ENCODE measurements at regions not wholly inside any gene's neighbourhood (a gene's known extent, or its start where the extent isn't known, plus 50 kb on each side); places are given as distances from the start of the nearest gene placed in this dataset.

DNA sequence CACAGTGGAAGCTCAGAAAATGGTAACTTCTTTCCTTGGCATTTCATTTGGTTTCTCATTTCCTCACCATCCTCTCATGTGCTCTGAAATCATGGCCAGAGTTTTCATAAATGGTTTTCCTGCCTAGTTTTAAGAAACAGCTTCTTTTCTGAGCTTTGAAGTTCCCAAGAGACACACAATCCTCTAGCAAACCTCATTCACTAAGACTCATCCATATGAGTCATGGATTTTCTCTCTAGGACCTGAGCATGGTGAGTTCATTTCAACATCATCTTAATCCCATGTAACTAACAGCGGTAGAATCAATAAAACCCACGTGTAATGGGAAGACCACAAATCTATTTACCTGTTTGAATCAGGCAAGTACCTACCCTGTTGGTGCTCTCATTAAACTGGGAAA lies 274.5 kb upstream of the LRTM1 start:
- DNase-seq (ENCODE audit: low spot score), result no peak
- TF ChIP-seq, protein P1, sequence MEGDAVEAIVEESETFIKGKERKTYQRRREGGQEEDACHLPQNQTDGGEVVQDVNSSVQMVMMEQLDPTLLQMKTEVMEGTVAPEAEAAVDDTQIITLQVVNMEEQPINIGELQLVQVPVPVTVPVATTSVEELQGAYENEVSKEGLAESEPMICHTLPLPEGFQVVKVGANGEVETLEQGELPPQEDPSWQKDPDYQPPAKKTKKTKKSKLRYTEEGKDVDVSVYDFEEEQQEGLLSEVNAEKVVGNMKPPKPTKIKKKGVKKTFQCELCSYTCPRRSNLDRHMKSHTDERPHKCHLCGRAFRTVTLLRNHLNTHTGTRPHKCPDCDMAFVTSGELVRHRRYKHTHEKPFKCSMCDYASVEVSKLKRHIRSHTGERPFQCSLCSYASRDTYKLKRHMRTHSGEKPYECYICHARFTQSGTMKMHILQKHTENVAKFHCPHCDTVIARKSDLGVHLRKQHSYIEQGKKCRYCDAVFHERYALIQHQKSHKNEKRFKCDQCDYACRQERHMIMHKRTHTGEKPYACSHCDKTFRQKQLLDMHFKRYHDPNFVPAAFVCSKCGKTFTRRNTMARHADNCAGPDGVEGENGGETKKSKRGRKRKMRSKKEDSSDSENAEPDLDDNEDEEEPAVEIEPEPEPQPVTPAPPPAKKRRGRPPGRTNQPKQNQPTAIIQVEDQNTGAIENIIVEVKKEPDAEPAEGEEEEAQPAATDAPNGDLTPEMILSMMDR (IDR thresholded peaks at IDR 0.05; ENCODE audit: borderline replicate concordance, control extremely low read depth, extremely low read depth, insufficient read depth, missing control alignments), result no peak
- in situ Hi-C loops (cut with MboI; ENCODE audit: low sequenced_read_pairs, unreplicated experiment), result no loop called here

DNA sequence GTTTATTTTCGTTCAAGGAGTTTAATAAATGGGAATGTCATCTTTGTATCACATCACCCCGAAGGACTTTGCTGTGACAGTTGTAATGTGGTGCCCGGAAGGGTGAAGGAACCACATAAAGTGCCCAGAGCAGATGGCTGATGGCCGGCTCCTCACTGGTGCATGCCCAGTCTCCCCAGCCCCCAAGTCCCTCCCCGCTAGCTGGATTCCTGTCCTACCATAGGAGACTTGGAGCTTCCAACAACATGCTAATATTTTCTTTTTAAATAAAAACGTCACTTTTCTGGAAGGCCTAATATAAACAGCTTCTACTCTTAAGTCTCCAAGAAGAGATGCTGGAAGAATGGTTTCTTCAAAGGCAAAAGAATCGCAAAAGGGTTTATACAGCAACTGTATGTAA lies 273.9 kb upstream of the LRTM1 start:
- DNase-seq (ENCODE audit: low spot score), result no peak
- TF ChIP-seq, protein P1 (IDR thresholded peaks at IDR 0.05; ENCODE audit: borderline replicate concordance, control extremely low read depth, extremely low read depth, insufficient read depth, missing control alignments), result no peak
- in situ Hi-C loops (cut with MboI; ENCODE audit: low sequenced_read_pairs, unreplicated experiment), result no loop called here

DNA sequence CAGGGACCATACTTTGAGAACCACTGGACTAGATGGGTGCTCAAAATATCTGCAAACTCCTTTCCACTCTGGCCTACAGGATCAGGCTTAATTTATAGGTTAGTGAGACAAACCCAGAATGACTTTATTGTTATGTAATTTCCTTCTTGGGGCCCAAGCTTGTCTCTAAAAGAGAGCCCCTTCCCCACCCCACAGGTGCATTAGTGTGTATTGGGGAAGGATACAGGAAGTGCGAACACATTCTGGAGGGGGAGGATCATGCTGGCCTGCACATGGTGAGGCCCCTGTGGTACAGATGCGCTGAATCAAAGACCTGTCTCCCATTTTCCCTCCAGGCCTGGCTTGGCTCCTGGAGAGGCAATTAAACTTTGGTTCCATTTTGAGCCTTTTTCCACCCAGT lies 273.0 kb upstream of the LRTM1 start:
- in situ Hi-C loops (cut with MboI; ENCODE audit: low sequenced_read_pairs, unreplicated experiment), result no loop called here
- TF ChIP-seq, protein P1 (IDR thresholded peaks at IDR 0.05; ENCODE audit: borderline replicate concordance, control extremely low read depth, extremely low read depth, insufficient read depth, missing control alignments), result no peak
- DNase-seq (ENCODE audit: low spot score), result no peak

DNA sequence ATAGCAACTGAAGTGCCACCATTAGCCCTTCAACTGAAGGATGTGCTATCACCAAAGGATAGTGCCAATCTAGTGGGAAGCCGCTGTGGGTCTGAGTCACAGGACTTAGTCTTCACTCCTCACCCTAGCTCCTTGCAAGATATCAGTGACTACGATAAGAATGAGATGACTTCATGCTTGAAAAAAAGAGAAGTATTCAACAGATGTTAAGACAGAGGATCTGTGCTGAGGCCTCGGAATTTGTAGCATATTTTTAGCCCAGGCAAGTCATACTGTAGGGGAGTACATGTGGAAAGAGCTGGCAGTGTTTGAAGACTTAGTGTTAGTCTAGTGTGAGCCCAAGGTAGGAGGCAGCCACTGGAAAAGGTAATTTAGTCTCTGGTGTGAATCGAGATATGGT lies 270.7 kb upstream of the LRTM1 start:
- DNase-seq (ENCODE audit: low spot score), result no peak
- in situ Hi-C loops (cut with MboI; ENCODE audit: low sequenced_read_pairs, unreplicated experiment), result no loop called here
- TF ChIP-seq, protein P1 (IDR thresholded peaks at IDR 0.05; ENCODE audit: borderline replicate concordance, control extremely low read depth, extremely low read depth, insufficient read depth, missing control alignments), result no peak

DNA sequence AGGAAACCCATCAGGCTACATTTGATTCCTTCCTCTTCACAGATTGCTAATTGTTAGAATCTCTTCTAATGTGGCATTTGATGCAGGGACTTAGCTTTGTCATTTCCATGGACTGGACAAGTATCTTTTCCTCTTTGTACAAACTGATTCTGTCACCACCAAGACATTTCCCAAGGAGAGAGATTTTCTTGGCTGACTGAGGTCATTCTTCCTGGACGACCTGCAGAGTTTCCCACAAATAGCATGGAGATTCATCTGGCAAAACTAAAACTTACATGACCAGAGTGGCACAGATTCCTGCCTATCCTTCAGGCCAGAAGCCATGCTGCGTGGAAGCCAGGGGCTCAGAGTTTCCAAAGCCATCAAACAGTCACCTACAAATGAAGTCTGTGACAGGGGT lies 269.2 kb upstream of the LRTM1 start:
- in situ Hi-C loops (cut with MboI; ENCODE audit: low sequenced_read_pairs, unreplicated experiment), result no loop called here
- no peak for DNase-seq (ENCODE audit: low spot score)
- TF ChIP-seq, protein P1 (IDR thresholded peaks at IDR 0.05; ENCODE audit: borderline replicate concordance, control extremely low read depth, extremely low read depth, insufficient read depth, missing control alignments), result no peak

DNA sequence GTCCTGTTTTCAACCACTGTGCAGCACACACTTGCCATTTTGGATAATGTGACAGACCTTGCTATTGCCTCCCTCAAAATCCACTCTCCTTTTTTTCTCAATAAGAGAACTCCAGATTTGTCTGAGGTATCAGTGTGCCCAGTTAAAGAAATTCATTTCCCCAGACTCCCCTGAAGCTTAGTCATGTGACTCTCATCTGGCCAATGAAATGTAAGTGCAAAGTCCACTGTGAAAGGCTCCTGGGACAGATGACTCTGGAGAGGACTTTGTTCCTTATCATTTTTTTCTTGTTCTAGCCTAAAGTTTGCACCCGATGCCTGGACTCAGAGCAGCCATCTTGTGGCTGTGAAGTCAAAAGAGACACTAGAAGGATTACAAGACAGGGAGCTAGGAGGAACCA lies 268.6 kb upstream of the LRTM1 start:
- DNase-seq (ENCODE audit: low spot score), result no peak
- TF ChIP-seq, protein P1 (IDR thresholded peaks at IDR 0.05; ENCODE audit: borderline replicate concordance, control extremely low read depth, extremely low read depth, insufficient read depth, missing control alignments), result no peak
- in situ Hi-C loops (cut with MboI; ENCODE audit: low sequenced_read_pairs, unreplicated experiment), result no loop called here

DNA sequence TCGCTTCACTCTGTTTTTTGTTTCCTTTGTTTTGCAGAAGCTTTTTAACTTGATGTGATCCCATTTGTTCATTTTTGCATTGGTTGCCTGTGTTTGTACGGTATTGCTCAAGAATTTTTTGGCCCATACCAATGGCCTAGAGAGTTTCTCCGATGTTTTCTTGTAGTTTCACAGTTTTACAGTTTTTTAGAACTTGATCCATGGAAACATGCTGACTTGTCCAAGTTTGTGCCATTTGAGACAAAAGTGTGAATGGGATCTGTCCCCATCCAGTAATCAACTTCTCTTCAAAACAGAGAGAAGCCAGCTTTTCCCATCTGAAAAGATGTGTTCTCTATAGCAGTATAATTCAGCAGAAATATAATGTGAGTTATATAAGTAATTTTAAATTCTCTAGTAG lies 266.5 kb upstream of the LRTM1 start:
- no peak for DNase-seq (ENCODE audit: low spot score)
- TF ChIP-seq, protein P1 (IDR thresholded peaks at IDR 0.05; ENCODE audit: borderline replicate concordance, control extremely low read depth, extremely low read depth, insufficient read depth, missing control alignments), result no peak

More for the DNA sequence above, 266.5 kb upstream of the LRTM1 start:
- in situ Hi-C loops (cut with MboI; ENCODE audit: low sequenced_read_pairs, unreplicated experiment), result no loop called here

Measured in GM13976 (cell line).